K562 (cell line): ENCODE measurements at regions not wholly inside any gene's neighbourhood (a gene's known extent, or its start where the extent isn't known, plus 50 kb on each side); places are given as distances from the start of the nearest gene placed in this dataset.

Experiments
- ATAC-seq: fragments of 200-7000 bp; cut with Tn5 transposase; 3 replicates; pipeline ENCODE4 v1.9.1; 2020; ENCODE audit warnings: moderate library complexity
- BruUV-seq: library from RNA; stranded (reverse); fragments of 400-500 nt; replicated peaks from 2 replicates; lab custom pipeline; 2021; lab: Mats Ljungman, UMichigan
- CTCF ChIA-PET: fragments of 300-600 bp; formaldehyde crosslinking; extraction: SDS; loops from one replicate; lab custom pipeline; 2021; ENCODE audit warnings: low intra/inter-chr PET ratio; lab: Yijun Ruan, JAX
- POLR2A ChIA-PET: fragments of 300-600, 350-650 bp; sonication (Branson Sonifier 250); formaldehyde crosslinking; extraction: SDS; loops from one replicate; lab custom pipeline; 2021; ENCODE audit warnings: antibody characterized with exemption, inconsistent platforms; lab: Yijun Ruan, JAX
- DNase-seq, 4 experiments: peaks; one replicate each; pipeline versions ENCODE4 v3.0.0 to v3.0.0-alpha.2; 2011 to 2018; ENCODE audit warnings: low spot score in 3 of 4, mixed read lengths in 3 of 4; ENCODE audit errors: extremely low read depth in 1 of 4
- FAIRE-seq: peaks from 2 replicates; lab custom pipeline; 2011; peaks lifted over from hg19 to GRCh38; lab: Jason Lieb, UNC
- H2AFZ ChIP-seq: 2 replicates; pipeline ENCODE4 v1.6.0; 2011; ENCODE audit warnings: low read depth, low read length, control low read depth, inconsistent platforms
- H3K27ac ChIP-seq: fragments of 200-600 bp; 3 replicates; pipeline ENCODE4 v1.8.0; 2011; ENCODE audit warnings: low read depth, mild to moderate bottlenecking, control low read depth, inconsistent platforms, low read length, moderate library complexity, mixed read lengths; ENCODE audit errors: extremely low read depth
- H3K27me3 ChIP-seq, 2 experiments: fragments of 300-600 bp in 1 of 2; 2 replicates in 1 of 2; 3 replicates in 1 of 2; pipeline versions ENCODE4 v1.6.0 to v1.8.0; 2011; ENCODE audit warnings: inconsistent platforms in 2 of 2, low read length in 2 of 2, mild to moderate bottlenecking in 1 of 2, mixed read lengths in 1 of 2, moderate library complexity in 1 of 2; ENCODE audit not compliant: control insufficient read depth in 2 of 2, insufficient read depth in 2 of 2
- H3K36me3 ChIP-seq: fragments of 300-600 bp; 3 replicates; pipeline ENCODE4 v1.8.0; 2011; ENCODE audit warnings: mild to moderate bottlenecking, low read length, inconsistent platforms; ENCODE audit not compliant: control insufficient read depth, insufficient read depth
- H3K4me1 ChIP-seq, 2 experiments: fragments of 200-600 bp in 1 of 2; replicated peaks in 1 of 2; 2 replicates in 1 of 2; 3 replicates in 1 of 2; pipeline versions ENCODE4 v1.5.1 to v1.8.0; 2011; ENCODE audit warnings: inconsistent platforms in 2 of 2, low read length in 2 of 2, mild to moderate bottlenecking in 1 of 2, mixed read lengths in 1 of 2, moderate library complexity in 1 of 2; ENCODE audit not compliant: control insufficient read depth in 2 of 2, insufficient read depth in 2 of 2
- H3K4me2 ChIP-seq: 2 replicates; pipeline ENCODE4 v1.6.1; 2011; ENCODE audit warnings: low read length, control low read depth, inconsistent platforms, mixed read lengths; ENCODE audit not compliant: insufficient read depth
- H3K4me3 ChIP-seq: fragments of 200-600 bp; sonication (generic), shearing (Covaris generic); 2 replicates; pipeline ENCODE4 v1.5.1; 2016; ENCODE audit warnings: control low read depth, inconsistent platforms
- H3K79me2 ChIP-seq: fragments of 200-600 bp; 3 replicates; pipeline ENCODE4 v1.8.0; 2011; ENCODE audit warnings: low read length, inconsistent platforms; ENCODE audit not compliant: control insufficient read depth, insufficient read depth
- H3K9ac ChIP-seq, 2 experiments: 2 replicates each; pipeline versions ENCODE4 v1.6.0 to v1.6.1; 2011; ENCODE audit warnings: low read depth in 2 of 2, low read length in 2 of 2, control low read depth in 1 of 2, inconsistent platforms in 1 of 2, mild to moderate bottlenecking in 1 of 2, mixed read lengths in 1 of 2; ENCODE audit not compliant: insufficient read depth in 1 of 2
- H3K9me1 ChIP-seq: one replicate; pipeline ENCODE4 v1.6.0; 2011; ENCODE audit warnings: inconsistent platforms, mild to moderate bottlenecking, low read length, moderate library complexity; ENCODE audit not compliant: control insufficient read depth, insufficient read depth
- H3K9me3 ChIP-seq: replicated peaks from 2 replicates; pipeline ENCODE4 v1.5.1; 2011; ENCODE audit warnings: low read depth, low read length, inconsistent platforms; ENCODE audit not compliant: control insufficient read depth, insufficient read depth
- H4K20me1 ChIP-seq: replicated peaks from 2 replicates; pipeline ENCODE4 v1.6.1; 2011; ENCODE audit warnings: low read length, inconsistent platforms, mixed read lengths; ENCODE audit not compliant: control insufficient read depth, insufficient read depth
- HOMEZ ChIP-seq: fragments of 250-450 bp; sonication (Bioruptor Pico); IDR thresholded peaks from 2 replicates; pipeline ENCODE4 v1.4.0; 2020; ENCODE audit warnings: mild to moderate bottlenecking, moderate library complexity
- NR2C2 ChIP-seq, 2 experiments: fragments of 200-800 bp in 1 of 2; sonication (Bioruptor generic) in 1 of 2; sonication (generic) in 1 of 2; formaldehyde crosslinking in 1 of 2; IDR thresholded peaks; 2 replicates each; pipeline versions ENCODE4 v1.6.1 to v1.8.0; 2016 to 2022; ENCODE audit warnings: mild to moderate bottlenecking in 1 of 2, missing compliant biosample characterization in 1 of 2, missing genetic modification characterization in 1 of 2, missing genetic modification reagents in 1 of 2
- PHB2 ChIP-seq: fragments of 450-650 bp; IDR thresholded peaks from 2 replicates; pipeline ENCODE4 v1.6.1; 2017; ENCODE audit warnings: low read depth
- RBBP5 ChIP-seq: fragments of 200-600 bp; sonication (generic); IDR thresholded peaks from 2 replicates; pipeline ENCODE4 v1.6.1; 2012; ENCODE audit warnings: borderline replicate concordance, mild to moderate bottlenecking, low read length, control low read depth, inconsistent platforms; ENCODE audit not compliant: insufficient read depth, poor library complexity, severe bottlenecking
- ZBTB1 ChIP-seq: sonication (generic); formaldehyde crosslinking; IDR thresholded peaks from 2 replicates; pipeline ENCODE4 v1.8.1; 2023; ENCODE audit warnings: missing genetic modification reagents, low read depth, mild to moderate bottlenecking, borderline replicate concordance
- ZBTB2 ChIP-seq: fragments of 450-650 bp; IDR thresholded peaks from 2 replicates; pipeline ENCODE4 v1.6.1; 2016; ENCODE audit warnings: antibody characterized with exemption
- ZFP1 ChIP-seq: fragments of 450-650 bp; formaldehyde crosslinking; IDR thresholded peaks from 2 replicates; pipeline ENCODE4 v1.4.0; 2020; ENCODE audit warnings: mild to moderate bottlenecking, mixed read lengths
- ZKSCAN3 ChIP-seq: fragments of 250-450 bp; sonication (Bioruptor Pico); IDR thresholded peaks from 2 replicates; pipeline ENCODE4 v1.4.0; 2020
- ZNF449 ChIP-seq: fragments of 250-450 bp; sonication (Bioruptor Pico); IDR thresholded peaks from 2 replicates; pipeline ENCODE4 v1.8.0; 2022; ENCODE audit warnings: moderate library complexity, mild to moderate bottlenecking, inconsistent platforms
- in situ Hi-C: fragments of 300-500 bp; cut with MboI; formaldehyde crosslinking; loops from 4 replicates; pipeline ENCODE4 v1.15.0; 2018; ENCODE audit warnings: inconsistent platforms, mixed read lengths
- intact Hi-C: fragments of 100-400 bp; cut with micrococcal nuclease; formaldehyde crosslinking; loops from 2 replicates; pipeline ENCODE4 v1.14.2; 2022
- TF ChIP-seq, protein P1 (sequence below): sonication (generic); formaldehyde crosslinking; IDR thresholded peaks from 2 replicates; pipeline ENCODE4 v1.8.1; 2023; ENCODE audit warnings: mild to moderate bottlenecking, missing genetic modification reagents
- TF ChIP-seq, protein P2 (sequence below): fragments of 250-450 bp; sonication (Bioruptor Pico); IDR thresholded peaks from 2 replicates; pipeline ENCODE4 v1.8.0; 2022; ENCODE audit warnings: inconsistent platforms

DNA sequence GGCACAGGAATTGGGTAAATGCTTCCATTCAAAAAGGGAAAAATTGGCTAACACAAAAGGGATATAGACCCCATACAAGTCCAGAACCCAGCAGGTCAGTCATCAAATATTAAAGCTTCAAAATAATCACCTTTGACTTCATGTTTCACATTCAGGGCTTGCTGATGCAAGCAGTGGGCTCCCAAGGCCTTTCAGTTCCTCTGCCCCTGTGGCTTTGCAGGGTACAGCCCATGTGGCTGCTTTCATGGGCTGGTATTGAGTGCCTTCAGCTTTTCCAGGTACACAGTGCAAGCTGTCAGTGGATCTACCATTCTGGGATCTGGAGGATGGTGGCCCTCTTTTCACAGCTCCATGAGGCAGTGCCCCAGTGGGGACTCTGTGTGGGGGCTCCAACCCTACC is 253.0 kb downstream of the TECRL start:
- Histone ChIP-seq H2AFZ (no peak overlapping the region), H3K4me1 (no peaks in the 10 kb centered on the region), H3K9me1 (no peaks in the 10 kb centered on the region), H3K79me2 (no peaks in the 10 kb centered on the region), H3K27ac (no peak overlapping the region), H3K4me2 (no peak overlapping the region), H3K27me3 (no peaks in the 10 kb centered on the region), H3K36me3 (no peaks in the 10 kb centered on the region), H3K4me3 (no peak overlapping the region), H3K9me3 (peaks cover 5% of the 10 kb centered on the region), H4K20me1 (no peaks in the 10 kb centered on the region), H3K9ac (no peak overlapping the region)
- TF ChIP-seq PHB2 (no peak), ZBTB2 (no peak), ZNF449 (CRISPR knock-in tag) (no peak), NR2C2 (CRISPR knock-in tag; IDR thresholded peaks at IDR 0.05) (no peak), NR2C2 (tag; IDR thresholded peaks at IDR 0.05) (no peak), HOMEZ (no peak), ZKSCAN3 (CRISPR knock-in tag) (no peak), RBBP5 (no peak), ZFP1 (CRISPR knock-in tag) (no peak), ZBTB1 (CRISPR knock-in tag) (no peak)
- TF ChIP-seq, protein P1, sequence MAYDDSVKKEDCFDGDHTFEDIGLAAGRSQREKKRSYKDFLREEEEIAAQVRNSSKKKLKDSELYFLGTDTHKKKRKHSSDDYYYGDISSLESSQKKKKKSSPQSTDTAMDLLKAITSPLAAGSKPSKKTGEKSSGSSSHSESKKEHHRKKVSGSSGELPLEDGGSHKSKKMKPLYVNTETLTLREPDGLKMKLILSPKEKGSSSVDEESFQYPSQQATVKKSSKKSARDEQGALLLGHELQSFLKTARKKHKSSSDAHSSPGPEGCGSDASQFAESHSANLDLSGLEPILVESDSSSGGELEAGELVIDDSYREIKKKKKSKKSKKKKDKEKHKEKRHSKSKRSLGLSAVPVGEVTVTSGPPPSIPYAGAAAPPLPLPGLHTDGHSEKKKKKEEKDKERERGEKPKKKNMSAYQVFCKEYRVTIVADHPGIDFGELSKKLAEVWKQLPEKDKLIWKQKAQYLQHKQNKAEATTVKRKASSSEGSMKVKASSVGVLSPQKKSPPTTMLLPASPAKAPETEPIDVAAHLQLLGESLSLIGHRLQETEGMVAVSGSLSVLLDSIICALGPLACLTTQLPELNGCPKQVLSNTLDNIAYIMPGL (CRISPR knock-in tag): no peak
- TF ChIP-seq, protein P2, sequence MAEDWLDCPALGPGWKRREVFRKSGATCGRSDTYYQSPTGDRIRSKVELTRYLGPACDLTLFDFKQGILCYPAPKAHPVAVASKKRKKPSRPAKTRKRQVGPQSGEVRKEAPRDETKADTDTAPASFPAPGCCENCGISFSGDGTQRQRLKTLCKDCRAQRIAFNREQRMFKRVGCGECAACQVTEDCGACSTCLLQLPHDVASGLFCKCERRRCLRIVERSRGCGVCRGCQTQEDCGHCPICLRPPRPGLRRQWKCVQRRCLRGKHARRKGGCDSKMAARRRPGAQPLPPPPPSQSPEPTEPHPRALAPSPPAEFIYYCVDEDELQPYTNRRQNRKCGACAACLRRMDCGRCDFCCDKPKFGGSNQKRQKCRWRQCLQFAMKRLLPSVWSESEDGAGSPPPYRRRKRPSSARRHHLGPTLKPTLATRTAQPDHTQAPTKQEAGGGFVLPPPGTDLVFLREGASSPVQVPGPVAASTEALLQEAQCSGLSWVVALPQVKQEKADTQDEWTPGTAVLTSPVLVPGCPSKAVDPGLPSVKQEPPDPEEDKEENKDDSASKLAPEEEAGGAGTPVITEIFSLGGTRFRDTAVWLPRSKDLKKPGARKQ (CRISPR knock-in tag): no peak
- intact Hi-C loops (no loop called here), in situ Hi-C loops (no loop called here)
- ChIA-PET CTCF (no interaction called here), POLR2A (no interaction called here)
- FAIRE-seq: no peak
- no peak for ATAC-seq
- BruUV-seq: no TSS peak
- no peak for DNase-seq
